ENCODE measurements at regions not wholly inside any gene's neighbourhood (a gene's known extent, or its start where the extent isn't known, plus 50 kb on each side); places are given as distances from the start of the nearest gene placed in this dataset.
"Not testable (repeated sequence)": the region's sequence is repeated elsewhere in the genome, so short reads cannot be mapped to it uniquely, and the experiment has no call there.

- Histone ChIP-seq H3K4me3 (ENCODE audit: low read depth, low read length) (no peak overlapping the region), H3K27ac (ENCODE audit: low read depth, low read length) (no peak overlapping the region), H3K9me3 (ENCODE audit: control insufficient read depth, insufficient read depth, low read length) (no peaks in the 10 kb centered on the region), H3K27me3 (ENCODE audit: control insufficient read depth, insufficient read depth, low read length) (no peaks in the 10 kb centered on the region)
- TF ChIP-seq CTCF (IDR thresholded peaks at IDR 0.05; ENCODE audit: low read depth, low read length), result no peak
- DNase-seq (ENCODE audit: low read depth, low spot score), result no peak
- ChIA-PET CTCF (no interaction called here), POLR2A (no interaction called here)
These were observed 652.6 kb downstream of the DACH1 start for GRCh38 chr13:71214357-71214756.

GRCh38 chr13:71213252-71213821 is 653.7 kb downstream of the DACH1 start:
- Histone ChIP-seq H3K27me3 (ENCODE audit: control insufficient read depth, insufficient read depth, low read length) (no peaks in the 10 kb centered on the region), H3K27ac (ENCODE audit: low read depth, low read length) (no peak overlapping the region), H3K4me3 (ENCODE audit: low read depth, low read length) (no peak overlapping the region), H3K9me3 (ENCODE audit: control insufficient read depth, insufficient read depth, low read length) (0 out of 2 replicates have a peak, but pooled peaks cover 1% of the 10 kb centered on the region)
- no peak for TF ChIP-seq CTCF (IDR thresholded peaks at IDR 0.05; ENCODE audit: low read depth, low read length)
- no peak for DNase-seq (ENCODE audit: low read depth, low spot score)
- POLR2A ChIA-PET, result no interaction called here
- CTCF ChIA-PET, result no interaction called here

- 0 out of 2 replicates have a peak, but pooled peaks cover 2% of the 10 kb centered on the region for H3K9me3 ChIP-seq (ENCODE audit: control insufficient read depth, insufficient read depth, low read length)
- H3K27me3 ChIP-seq (ENCODE audit: control insufficient read depth, insufficient read depth, low read length), result no peaks in the 10 kb centered on the region
- POLR2A ChIA-PET, result no interaction called here
- no peak for DNase-seq (ENCODE audit: low read depth, low spot score)
- H3K4me3 ChIP-seq (ENCODE audit: low read depth, low read length), result no peak overlapping the region
- H3K27ac ChIP-seq (ENCODE audit: low read depth, low read length), result no peak overlapping the region
- CTCF ChIA-PET, result no interaction called here
- TF ChIP-seq CTCF (IDR thresholded peaks at IDR 0.05; ENCODE audit: low read depth, low read length), result no peak
These were observed 656.1 kb downstream of the DACH1 start for GRCh38 chr13:71210861-71211260.

- no peaks in the 10 kb centered on the region for H3K27me3 ChIP-seq (ENCODE audit: control insufficient read depth, insufficient read depth, low read length)
- no peak overlapping the region for H3K4me3 ChIP-seq (ENCODE audit: low read depth, low read length)
- ChIA-PET CTCF (no interaction called here), POLR2A (no interaction called here)
- TF ChIP-seq CTCF (IDR thresholded peaks at IDR 0.05; ENCODE audit: low read depth, low read length), result no peak
- no peak overlapping the region for H3K27ac ChIP-seq (ENCODE audit: low read depth, low read length)
- no peak for DNase-seq (ENCODE audit: low read depth, low spot score)
- 0 out of 2 replicates have a peak, but pooled peaks cover 2% of the 10 kb centered on the region for H3K9me3 ChIP-seq (ENCODE audit: control insufficient read depth, insufficient read depth, low read length)
These were observed 657.8 kb downstream of the DACH1 start for GRCh38 chr13:71209217-71209616.

GRCh38 chr13:71184583-71184982 is 682.4 kb downstream of the DACH1 start:
- DNase-seq (ENCODE audit: low read depth, low spot score); H3K4me3 ChIP-seq (ENCODE audit: low read depth, low read length); H3K27ac ChIP-seq (ENCODE audit: low read depth, low read length); CTCF ChIA-PET; H3K27me3 ChIP-seq (ENCODE audit: control insufficient read depth, insufficient read depth, low read length); POLR2A ChIA-PET: not testable (repeated sequence)
- H3K9me3 ChIP-seq (ENCODE audit: control insufficient read depth, insufficient read depth, low read length), result peaks cover 15% of the 10 kb centered on the region

GRCh38 chr13:71183352-71183751 is 683.7 kb downstream of the DACH1 start:
- CTCF ChIA-PET; POLR2A ChIA-PET; H3K4me3 ChIP-seq (ENCODE audit: low read depth, low read length); H3K27ac ChIP-seq (ENCODE audit: low read depth, low read length); H3K27me3 ChIP-seq (ENCODE audit: control insufficient read depth, insufficient read depth, low read length); DNase-seq (ENCODE audit: low read depth, low spot score): not testable (repeated sequence)
- peaks cover 15% of the 10 kb centered on the region for H3K9me3 ChIP-seq (ENCODE audit: control insufficient read depth, insufficient read depth, low read length)
